Type B pancreatic cell (in vitro differentiated cells): ENCODE measurements at regions not wholly inside any gene's neighbourhood (a gene's known extent, or its start where the extent isn't known, plus 50 kb on each side); places are given as distances from the start of the nearest gene placed in this dataset.

Experiments used
- DNase-seq: peaks from one replicate; pipeline ENCODE4 v3.0.0; 2021; ENCODE audit warnings: mixed read lengths; ENCODE audit not compliant: unreplicated experiment; ENCODE audit errors: extremely low spot score
- H3K27ac Mint-ChIP-seq: 2 replicates; pipeline ENCODE4 v1.8.0; 2021; ENCODE audit warnings: mild to moderate bottlenecking, mixed read lengths
- H3K27me3 Mint-ChIP-seq: 2 replicates; pipeline ENCODE4 v1.8.0; 2021; ENCODE audit warnings: mixed read lengths
- H3K36me3 Mint-ChIP-seq: 2 replicates; pipeline ENCODE4 v1.8.0; 2021; ENCODE audit warnings: mixed read lengths
- H3K4me1 Mint-ChIP-seq: one replicate; pipeline ENCODE4 v1.8.0; 2021; ENCODE audit warnings: mixed read lengths; ENCODE audit not compliant: unreplicated experiment
- H3K4me3 Mint-ChIP-seq: 2 replicates; pipeline ENCODE4 v1.8.0; 2021; ENCODE audit warnings: mild to moderate bottlenecking, mixed read lengths
- H3K9me3 Mint-ChIP-seq: 2 replicates; pipeline ENCODE4 v1.8.0; 2021; ENCODE audit warnings: mixed read lengths
- TF ChIP-seq, protein P1 (sequence below): fragments of 200-600 bp; sonication (generic); conservative IDR thresholded peaks from 2 replicates; pipeline ENCODE4 v1.5.0; 2021; ENCODE audit warnings: antibody characterized with exemption, mild to moderate bottlenecking

GRCh38 chr2:175755656-175756386 lies 246.2 kb downstream of the LNPK start:
- TF ChIP-seq, protein P1, sequence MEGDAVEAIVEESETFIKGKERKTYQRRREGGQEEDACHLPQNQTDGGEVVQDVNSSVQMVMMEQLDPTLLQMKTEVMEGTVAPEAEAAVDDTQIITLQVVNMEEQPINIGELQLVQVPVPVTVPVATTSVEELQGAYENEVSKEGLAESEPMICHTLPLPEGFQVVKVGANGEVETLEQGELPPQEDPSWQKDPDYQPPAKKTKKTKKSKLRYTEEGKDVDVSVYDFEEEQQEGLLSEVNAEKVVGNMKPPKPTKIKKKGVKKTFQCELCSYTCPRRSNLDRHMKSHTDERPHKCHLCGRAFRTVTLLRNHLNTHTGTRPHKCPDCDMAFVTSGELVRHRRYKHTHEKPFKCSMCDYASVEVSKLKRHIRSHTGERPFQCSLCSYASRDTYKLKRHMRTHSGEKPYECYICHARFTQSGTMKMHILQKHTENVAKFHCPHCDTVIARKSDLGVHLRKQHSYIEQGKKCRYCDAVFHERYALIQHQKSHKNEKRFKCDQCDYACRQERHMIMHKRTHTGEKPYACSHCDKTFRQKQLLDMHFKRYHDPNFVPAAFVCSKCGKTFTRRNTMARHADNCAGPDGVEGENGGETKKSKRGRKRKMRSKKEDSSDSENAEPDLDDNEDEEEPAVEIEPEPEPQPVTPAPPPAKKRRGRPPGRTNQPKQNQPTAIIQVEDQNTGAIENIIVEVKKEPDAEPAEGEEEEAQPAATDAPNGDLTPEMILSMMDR, result no peak
- Mint-ChIP-seq H3K4me1 (peaks cover 5% of the 10 kb centered on the region), H3K36me3 (no peaks in the 10 kb centered on the region), H3K4me3 (no peak overlapping the region), H3K27ac (no peak overlapping the region), H3K9me3 (no peaks in the 10 kb centered on the region), H3K27me3 (no peaks in the 10 kb centered on the region)
- DNase-seq, result no peak

- no peaks in the 10 kb centered on the region for H3K9me3 Mint-ChIP-seq
- TF ChIP-seq, protein P1, result no peak
- no peak overlapping the region for H3K4me3 Mint-ChIP-seq
- no peaks in the 10 kb centered on the region for H3K27me3 Mint-ChIP-seq
- no peaks in the 10 kb centered on the region for H3K36me3 Mint-ChIP-seq
- peaks cover 5% of the 10 kb centered on the region for H3K4me1 Mint-ChIP-seq
- H3K27ac Mint-ChIP-seq, result no peak overlapping the region
- no peak for DNase-seq
Measured at GRCh38 chr2:175755169-175755568, 246.9 kb downstream of the LNPK start.

GRCh38 chr2:175750195-175750594 lies 251.9 kb downstream of the LNPK start:
- Mint-ChIP-seq H3K27ac (no peak overlapping the region), H3K9me3 (no peaks in the 10 kb centered on the region), H3K4me3 (no peak overlapping the region), H3K4me1 (no peaks in the 10 kb centered on the region), H3K27me3 (no peaks in the 10 kb centered on the region), H3K36me3 (no peaks in the 10 kb centered on the region)
- TF ChIP-seq, protein P1, result no peak
- no peak for DNase-seq

DNA sequence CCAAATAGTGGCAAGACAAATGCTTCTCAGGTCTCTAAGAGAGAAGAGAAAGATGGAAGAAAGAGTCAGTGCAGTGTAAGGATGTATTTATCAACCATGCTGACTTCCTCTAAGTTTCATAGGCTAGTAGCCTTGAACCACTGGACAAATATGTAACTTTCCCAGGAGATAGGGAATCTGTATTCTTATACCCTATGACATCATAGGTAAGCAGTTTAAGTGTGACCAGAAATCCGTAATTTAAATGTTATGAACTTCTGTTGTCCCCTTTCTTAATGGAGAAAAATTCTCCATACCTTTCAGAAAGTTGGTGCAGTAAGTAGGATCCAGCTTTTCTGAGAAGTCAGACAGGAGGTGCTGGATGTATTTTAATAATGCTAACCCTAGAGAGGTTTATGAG lies 256.2 kb downstream of the LNPK start:
- H3K36me3 Mint-ChIP-seq, result no peaks in the 10 kb centered on the region
- no peaks in the 10 kb centered on the region for H3K4me1 Mint-ChIP-seq
- peaks cover 4% of the 10 kb centered on the region for H3K27me3 Mint-ChIP-seq
- no peak overlapping the region for H3K27ac Mint-ChIP-seq
- TF ChIP-seq, protein P1, result no peak
- H3K4me3 Mint-ChIP-seq, result no peak overlapping the region
- H3K9me3 Mint-ChIP-seq, result no peaks in the 10 kb centered on the region
- DNase-seq, result no peak

GRCh38 chr2:175744000-175744399 lies 258.1 kb downstream of the LNPK start:
- Mint-ChIP-seq H3K36me3 (no peaks in the 10 kb centered on the region), H3K9me3 (no peaks in the 10 kb centered on the region), H3K4me3 (no peak overlapping the region), H3K4me1 (no peaks in the 10 kb centered on the region), H3K27me3 (peaks cover 4% of the 10 kb centered on the region), H3K27ac (no peak overlapping the region)
- TF ChIP-seq, protein P1, result no peak
- no peak for DNase-seq
